Activated CD8-positive, alpha-beta T cell treated with anti-CD3 and anti-CD28 coated beads, Interleukin-2, amount 10 ng/mL, durations not matched to agents 7 days and 5 days (primary cell): ENCODE measurements at regions not wholly inside any gene's neighbourhood (a gene's known extent, or its start where the extent isn't known, plus 50 kb on each side); places are given as distances from the start of the nearest gene placed in this dataset.
"Not testable (repeated sequence)": the region's sequence is repeated elsewhere in the genome, so short reads cannot be mapped to it uniquely, and the experiment has no call there.

ENCODE experiments used
- ATAC-seq: fragments of 150-1000 bp; cut with Tn5 transposase; one replicate; pipeline ENCODE4 v1.10.0; 2021; ENCODE audit warnings: moderate library complexity
- CTCF ChIA-PET: fragments of 350-600 bp; sonication (Branson Sonifier 250); formaldehyde crosslinking; loops from one replicate; lab custom pipeline; 2021; ENCODE audit warnings: antibody characterized with exemption; lab: Charles Lee
- POLR2A ChIA-PET: fragments of 350-600 bp; sonication (Branson Sonifier 250); formaldehyde crosslinking; loops from one replicate; lab custom pipeline; 2021; ENCODE audit warnings: antibody characterized with exemption; lab: Charles Lee
- DNase-seq: peaks from one replicate; pipeline ENCODE4 v3.0.0-alpha.2; 2020
- H3K27ac Mint-ChIP-seq: one replicate; pipeline ENCODE4 v1.8.0; 2021; ENCODE audit warnings: mild to moderate bottlenecking, mixed read lengths
- H3K27me3 Mint-ChIP-seq: one replicate; pipeline ENCODE4 v1.8.0; 2021; ENCODE audit warnings: low read depth, mixed read lengths
- H3K36me3 Mint-ChIP-seq: one replicate; pipeline ENCODE4 v1.8.0; 2021; ENCODE audit warnings: low read depth, mixed read lengths
- H3K4me1 Mint-ChIP-seq: one replicate; pipeline ENCODE4 v1.8.0; 2021; ENCODE audit warnings: low read depth, mixed read lengths
- H3K4me3 Mint-ChIP-seq: one replicate; pipeline ENCODE4 v1.8.0; 2021; ENCODE audit warnings: mild to moderate bottlenecking, mixed read lengths
- H3K9me3 Mint-ChIP-seq: one replicate; pipeline ENCODE4 v1.8.0; 2022; ENCODE audit warnings: mixed read lengths; ENCODE audit not compliant: insufficient read depth

GRCh38 chr2:180706694-180707093 lies 273.7 kb upstream of the UBE2E3 start:
- no peak for DNase-seq
- Mint-ChIP-seq H3K27me3 (no peaks in the 10 kb centered on the region), H3K4me1 (no peaks in the 10 kb centered on the region), H3K9me3 (no peaks in the 10 kb centered on the region), H3K27ac (no peak overlapping the region), H3K4me3 (no peak overlapping the region), H3K36me3 (no peaks in the 10 kb centered on the region)
- ChIA-PET POLR2A (no interaction called here), CTCF (no interaction called here)
- no peak for ATAC-seq

GRCh38 chr2:180705551-180705950 lies 274.9 kb upstream of the UBE2E3 start:
- DNase-seq, result no peak
- no peak for ATAC-seq
- Mint-ChIP-seq H3K4me3 (no peak overlapping the region), H3K36me3 (no peaks in the 10 kb centered on the region), H3K4me1 (no peaks in the 10 kb centered on the region), H3K9me3 (no peaks in the 10 kb centered on the region), H3K27me3 (no peaks in the 10 kb centered on the region), H3K27ac (no peak overlapping the region)
- CTCF ChIA-PET, result no interaction called here
- POLR2A ChIA-PET, result no interaction called here

- ChIA-PET POLR2A (no interaction called here), CTCF (no interaction called here)
- DNase-seq (no peak), ATAC-seq (no peak)
- Mint-ChIP-seq H3K4me3 (no peak overlapping the region), H3K4me1 (no peaks in the 10 kb centered on the region), H3K27ac (no peak overlapping the region), H3K36me3 (no peaks in the 10 kb centered on the region), H3K9me3 (no peaks in the 10 kb centered on the region), H3K27me3 (no peaks in the 10 kb centered on the region)
Observed at GRCh38 chr2:180705122-180705521, 275.3 kb upstream of the UBE2E3 start.

- DNase-seq, result no peak
- CTCF ChIA-PET, result no interaction called here
- H3K4me1 Mint-ChIP-seq, result no peaks in the 10 kb centered on the region
- H3K27me3 Mint-ChIP-seq, result no peaks in the 10 kb centered on the region
- peak; percentile 30 for ATAC-seq
- H3K4me3 Mint-ChIP-seq, result no peak overlapping the region
- POLR2A ChIA-PET, result no interaction called here
- no peaks in the 10 kb centered on the region for H3K9me3 Mint-ChIP-seq
- no peaks in the 10 kb centered on the region for H3K36me3 Mint-ChIP-seq
- no peak overlapping the region for H3K27ac Mint-ChIP-seq
Observed at GRCh38 chr2:180699657-180700361, 280.6 kb upstream of the UBE2E3 start.

GRCh38 chr2:180698668-180699067 lies 281.7 kb upstream of the UBE2E3 start:
- POLR2A ChIA-PET, result no interaction called here
- CTCF ChIA-PET, result no interaction called here
- H3K27ac Mint-ChIP-seq, result no peak overlapping the region
- H3K4me3 Mint-ChIP-seq, result no peak overlapping the region
- H3K4me1 Mint-ChIP-seq, result no peaks in the 10 kb centered on the region
- ATAC-seq (no peak), DNase-seq (no peak)
- no peaks in the 10 kb centered on the region for H3K36me3 Mint-ChIP-seq
- H3K9me3 Mint-ChIP-seq, result no peaks in the 10 kb centered on the region
- H3K27me3 Mint-ChIP-seq, result no peaks in the 10 kb centered on the region

- H3K4me1 Mint-ChIP-seq, result no peaks in the 10 kb centered on the region
- H3K27ac Mint-ChIP-seq, result no peak overlapping the region
- no peaks in the 10 kb centered on the region for H3K36me3 Mint-ChIP-seq
- no peaks in the 10 kb centered on the region for H3K27me3 Mint-ChIP-seq
- no peaks in the 10 kb centered on the region for H3K9me3 Mint-ChIP-seq
- ChIA-PET CTCF (no interaction called here), POLR2A (no interaction called here)
- no peak overlapping the region for H3K4me3 Mint-ChIP-seq
- DNase-seq (no peak), ATAC-seq (no peak)
Observed at GRCh38 chr2:180695586-180696401, 284.6 kb upstream of the UBE2E3 start.

- Mint-ChIP-seq H3K4me1 (no peaks in the 10 kb centered on the region), H3K9me3 (no peaks in the 10 kb centered on the region), H3K27me3 (no peaks in the 10 kb centered on the region), H3K27ac (no peak overlapping the region), H3K36me3 (no peaks in the 10 kb centered on the region), H3K4me3 (no peak overlapping the region)
- POLR2A ChIA-PET, result no interaction called here
- DNase-seq, result no peak
- no peak for ATAC-seq
- CTCF ChIA-PET, result no interaction called here
Observed at GRCh38 chr2:180694445-180695421, 285.7 kb upstream of the UBE2E3 start.

- H3K4me1 Mint-ChIP-seq, result no peaks in the 10 kb centered on the region
- ChIA-PET CTCF (no interaction called here), POLR2A (no interaction called here)
- peaks cover 3% of the 10 kb centered on the region for H3K27me3 Mint-ChIP-seq
- DNase-seq, result no peak
- ATAC-seq, result no peak
- no peak overlapping the region for H3K27ac Mint-ChIP-seq
- H3K9me3 Mint-ChIP-seq, result no peaks in the 10 kb centered on the region
- H3K36me3 Mint-ChIP-seq, result no peaks in the 10 kb centered on the region
- H3K4me3 Mint-ChIP-seq, result no peak overlapping the region
Observed at GRCh38 chr2:180692322-180692721, 288.1 kb upstream of the UBE2E3 start.

- CTCF ChIA-PET, ATAC-seq, H3K4me3 Mint-ChIP-seq, H3K9me3 Mint-ChIP-seq, H3K4me1 Mint-ChIP-seq, H3K27me3 Mint-ChIP-seq, H3K36me3 Mint-ChIP-seq, H3K27ac Mint-ChIP-seq, POLR2A ChIA-PET, DNase-seq: not testable (repeated sequence)
Observed at GRCh38 chr2:180691855-180692223, 288.6 kb upstream of the UBE2E3 start.

GRCh38 chr2:180691186-180691854 lies 289.1 kb upstream of the UBE2E3 start:
- H3K27me3 Mint-ChIP-seq, H3K4me3 Mint-ChIP-seq, H3K36me3 Mint-ChIP-seq, ATAC-seq, H3K9me3 Mint-ChIP-seq, CTCF ChIA-PET, H3K27ac Mint-ChIP-seq, H3K4me1 Mint-ChIP-seq, POLR2A ChIA-PET, DNase-seq: not testable (repeated sequence)

- no peak overlapping the region for H3K4me3 Mint-ChIP-seq
- H3K9me3 Mint-ChIP-seq, result no peaks in the 10 kb centered on the region
- POLR2A ChIA-PET, result no interaction called here
Observed at GRCh38 chr2:180690611-180691010, 289.8 kb upstream of the UBE2E3 start.

More at GRCh38 chr2:180690611-180691010, 289.8 kb upstream of the UBE2E3 start:
- CTCF ChIA-PET, result no interaction called here
- Mint-ChIP-seq H3K27ac (no peak overlapping the region), H3K27me3 (peaks cover 3% of the 10 kb centered on the region), H3K36me3 (no peaks in the 10 kb centered on the region), H3K4me1 (no peaks in the 10 kb centered on the region)
- no peak for ATAC-seq
- DNase-seq, result no peak
